C4-2B (cell line): ENCODE measurements at regions not wholly inside any gene's neighbourhood (a gene's known extent, or its start where the extent isn't known, plus 50 kb on each side); places are given as distances from the start of the nearest gene placed in this dataset.
A peak's percentile ranks its signal among the peaks of the same experiment; 100 is the strongest.

Experiments
- CTCF ChIP-seq: fragments of 450-650 bp; conservative IDR thresholded peaks from 2 replicates; pipeline ENCODE4 v1.5.1; 2017; ENCODE audit warnings: mild to moderate bottlenecking
- ZFX ChIP-seq: fragments of 450-650 bp; IDR thresholded peaks from 2 replicates; pipeline ENCODE4 v1.6.1; 2017

GRCh38 chr20:40286975-40287531 lies 402.0 kb downstream of the MAFB start:
- TF ChIP-seq CTCF (no peak), ZFX (peak; percentile 40; the same call in 1 of the 2 replicates)
